Smooth muscle cell (in vitro differentiated cells): ENCODE measurements at regions not wholly inside any gene's neighbourhood (a gene's known extent, or its start where the extent isn't known, plus 50 kb on each side); places are given as distances from the start of the nearest gene placed in this dataset.
"Not testable (repeated sequence)": the region's sequence is repeated elsewhere in the genome, so short reads cannot be mapped to it uniquely, and the experiment has no call there.

ENCODE experiments used
- DNase-seq: peaks from one replicate; lab custom pipeline; 2025; ENCODE audit not compliant: unreplicated experiment; lab: John Stamatoyannopoulos, UW
- H2AFZ ChIP-seq: fragments of 200-600 bp; sonication (generic); 2 replicates; pipeline ENCODE4 v1.6.0; 2016; ENCODE audit warnings: antibody characterized with exemption, low read depth, mild to moderate bottlenecking
- H3F3A ChIP-seq: fragments of 200-600 bp; sonication (generic); 2 replicates; pipeline ENCODE4 v1.6.0; 2017; ENCODE audit warnings: antibody characterized with exemption, low read depth
- H3K27ac ChIP-seq: fragments of 200-600 bp; sonication (generic); 2 replicates; pipeline ENCODE4 v1.5.1; 2016; ENCODE audit warnings: low read depth, mild to moderate bottlenecking
- H3K27me3 ChIP-seq: fragments of 200-600 bp; sonication (generic); 2 replicates; pipeline ENCODE4 v1.6.1; 2016; ENCODE audit warnings: low read depth, mild to moderate bottlenecking
- H3K36me3 ChIP-seq: fragments of 200-600 bp; sonication (generic); 2 replicates; pipeline ENCODE4 v1.5.1; 2016; ENCODE audit warnings: low read depth
- H3K4me1 ChIP-seq: fragments of 200-600 bp; sonication (generic); 2 replicates; pipeline ENCODE4 v1.5.1; 2016; ENCODE audit warnings: low read depth
- H3K4me2 ChIP-seq: fragments of 200-600 bp; sonication (generic); 2 replicates; pipeline ENCODE4 v1.6.0; 2016; ENCODE audit warnings: mild to moderate bottlenecking
- H3K4me3 ChIP-seq: fragments of 200-600 bp; sonication (generic); 2 replicates; pipeline ENCODE4 v1.5.1; 2016; ENCODE audit warnings: mild to moderate bottlenecking
- H3K79me2 ChIP-seq: fragments of 200-600 bp; sonication (generic); 2 replicates; pipeline ENCODE4 v1.6.0; 2016; ENCODE audit warnings: low read depth, mild to moderate bottlenecking
- H3K9ac ChIP-seq: fragments of 200-600 bp; sonication (generic); 2 replicates; pipeline ENCODE4 v1.6.0; 2016; ENCODE audit warnings: low read depth
- H3K9me3 ChIP-seq: fragments of 200-600 bp; sonication (generic); replicated peaks from 2 replicates; pipeline ENCODE4 v1.5.1; 2016; ENCODE audit warnings: low read depth
- H4K20me1 ChIP-seq: fragments of 200-600 bp; sonication (generic); 2 replicates; pipeline ENCODE4 v1.6.0; 2016; ENCODE audit warnings: low read depth
- WGBS: methylation state at CpG from one replicate; pipeline ENCODE4 v1.1.7; 2016; ENCODE audit warnings: low lambda C conversion rate; 5-methylcytosine and 5-hydroxymethylcytosine counted together
- TF ChIP-seq, protein P1 (sequence below): fragments of 200-600 bp; sonication (generic); IDR thresholded peaks from 2 replicates; pipeline ENCODE4 v1.5.1; 2017; ENCODE audit warnings: borderline replicate concordance, mild to moderate bottlenecking, antibody characterized with exemption; ENCODE audit not compliant: insufficient read depth, poor library complexity, severe bottlenecking

DNA sequence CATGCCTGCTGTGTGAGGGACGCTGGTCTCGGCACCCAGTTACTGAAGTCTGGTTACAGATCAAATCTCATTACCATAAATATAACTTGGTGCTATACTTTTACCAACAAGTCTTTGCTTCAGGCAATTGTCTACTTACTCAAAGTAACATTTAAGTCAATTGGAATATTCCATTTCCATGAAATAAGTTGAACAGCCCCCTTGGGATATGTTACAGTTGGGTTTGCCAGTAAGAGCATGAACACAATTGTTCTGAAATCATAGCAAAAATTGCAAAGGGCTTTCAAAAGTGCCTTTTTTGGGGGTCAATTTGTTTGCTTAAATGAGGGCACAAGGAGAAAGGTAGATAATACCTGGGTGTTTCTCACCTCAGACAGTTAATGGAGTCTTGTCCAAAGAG is 170.9 kb upstream of the EXOC2 start:
- Histone ChIP-seq H3K4me1 (no peaks in the 10 kb centered on the region), H3K36me3 (no peaks in the 10 kb centered on the region), H3F3A (no peaks in the 10 kb centered on the region), H2AFZ (no peak overlapping the region), H3K79me2 (no peaks in the 10 kb centered on the region), H3K9me3 (no peaks in the 10 kb centered on the region), H3K4me2 (no peak overlapping the region), H3K9ac (no peak overlapping the region), H4K20me1 (no peaks in the 10 kb centered on the region), H3K27me3 (no peaks in the 10 kb centered on the region), H3K4me3 (no peak overlapping the region), H3K27ac (peak overlapping the region; percentile 8)
- TF ChIP-seq, protein P1, sequence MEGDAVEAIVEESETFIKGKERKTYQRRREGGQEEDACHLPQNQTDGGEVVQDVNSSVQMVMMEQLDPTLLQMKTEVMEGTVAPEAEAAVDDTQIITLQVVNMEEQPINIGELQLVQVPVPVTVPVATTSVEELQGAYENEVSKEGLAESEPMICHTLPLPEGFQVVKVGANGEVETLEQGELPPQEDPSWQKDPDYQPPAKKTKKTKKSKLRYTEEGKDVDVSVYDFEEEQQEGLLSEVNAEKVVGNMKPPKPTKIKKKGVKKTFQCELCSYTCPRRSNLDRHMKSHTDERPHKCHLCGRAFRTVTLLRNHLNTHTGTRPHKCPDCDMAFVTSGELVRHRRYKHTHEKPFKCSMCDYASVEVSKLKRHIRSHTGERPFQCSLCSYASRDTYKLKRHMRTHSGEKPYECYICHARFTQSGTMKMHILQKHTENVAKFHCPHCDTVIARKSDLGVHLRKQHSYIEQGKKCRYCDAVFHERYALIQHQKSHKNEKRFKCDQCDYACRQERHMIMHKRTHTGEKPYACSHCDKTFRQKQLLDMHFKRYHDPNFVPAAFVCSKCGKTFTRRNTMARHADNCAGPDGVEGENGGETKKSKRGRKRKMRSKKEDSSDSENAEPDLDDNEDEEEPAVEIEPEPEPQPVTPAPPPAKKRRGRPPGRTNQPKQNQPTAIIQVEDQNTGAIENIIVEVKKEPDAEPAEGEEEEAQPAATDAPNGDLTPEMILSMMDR = no peak
- WGBS = 98% methylated on average over 2 of the region's 2 CpGs
- DNase-seq = no peak

DNA sequence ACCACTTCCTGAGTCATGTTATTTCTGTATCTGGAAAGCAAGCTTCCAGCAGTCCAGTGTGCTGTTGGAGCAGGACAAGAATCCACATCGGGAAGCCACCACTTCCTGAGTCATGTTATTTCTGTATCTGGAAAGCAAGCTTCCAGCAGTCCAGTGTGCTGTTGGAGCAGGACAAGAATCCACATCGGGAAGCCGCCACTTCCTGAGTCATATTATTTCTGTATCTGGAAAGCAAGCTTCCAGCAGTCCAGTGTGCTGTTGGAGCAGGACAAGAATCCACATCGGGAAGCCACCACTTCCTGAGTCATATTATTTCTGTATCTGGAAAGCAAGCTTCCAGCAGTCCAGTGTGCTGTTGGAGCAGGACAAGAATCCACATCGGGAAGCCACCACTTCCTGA is 170.2 kb upstream of the EXOC2 start:
- not testable (repeated sequence) for H3K9me3 ChIP-seq, H3K27ac ChIP-seq, H3K4me1 ChIP-seq, H3K36me3 ChIP-seq, H3K4me3 ChIP-seq, H3K27me3 ChIP-seq, H3K79me2 ChIP-seq, DNase-seq, H2AFZ ChIP-seq, H4K20me1 ChIP-seq, H3F3A ChIP-seq, H3K9ac ChIP-seq, H3K4me2 ChIP-seq
- 77% methylated on average over 4 of the region's 5 CpGs for WGBS

DNA sequence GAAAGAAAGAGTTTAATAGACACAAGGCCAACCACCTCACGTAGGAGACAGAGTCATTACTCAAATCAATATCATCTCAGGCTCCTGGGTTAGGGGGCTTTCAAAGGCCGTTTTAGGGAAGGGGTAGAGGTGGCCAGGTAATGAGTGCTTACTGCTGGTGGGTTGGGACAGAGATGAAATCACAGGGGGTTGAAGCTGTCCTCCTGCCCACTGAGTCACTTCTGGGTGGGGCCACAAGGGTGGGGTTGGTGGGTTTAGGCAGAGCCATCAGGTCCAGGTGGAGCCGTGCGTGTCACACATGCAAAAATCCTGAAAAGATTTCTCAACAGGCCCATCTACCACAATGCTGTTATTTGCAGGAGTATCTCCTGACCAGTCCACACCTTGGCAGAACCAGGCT is 167.0 kb upstream of the EXOC2 start:
- Histone ChIP-seq H3K4me1 (no peaks in the 10 kb centered on the region), H3K27ac (no peak overlapping the region), H3K9ac (no peak overlapping the region), H3K4me2 (no peak overlapping the region), H4K20me1 (no peaks in the 10 kb centered on the region), H3K36me3 (no peaks in the 10 kb centered on the region), H3K4me3 (no peak overlapping the region), H3K79me2 (no peaks in the 10 kb centered on the region), H3K27me3 (no peaks in the 10 kb centered on the region), H3F3A (no peaks in the 10 kb centered on the region), H3K9me3 (no peaks in the 10 kb centered on the region), H2AFZ (no peak overlapping the region)
- 96% methylated on average over 4 of the region's 4 CpGs for WGBS
- TF ChIP-seq, protein P1 = no peak
- DNase-seq = no peak

DNA sequence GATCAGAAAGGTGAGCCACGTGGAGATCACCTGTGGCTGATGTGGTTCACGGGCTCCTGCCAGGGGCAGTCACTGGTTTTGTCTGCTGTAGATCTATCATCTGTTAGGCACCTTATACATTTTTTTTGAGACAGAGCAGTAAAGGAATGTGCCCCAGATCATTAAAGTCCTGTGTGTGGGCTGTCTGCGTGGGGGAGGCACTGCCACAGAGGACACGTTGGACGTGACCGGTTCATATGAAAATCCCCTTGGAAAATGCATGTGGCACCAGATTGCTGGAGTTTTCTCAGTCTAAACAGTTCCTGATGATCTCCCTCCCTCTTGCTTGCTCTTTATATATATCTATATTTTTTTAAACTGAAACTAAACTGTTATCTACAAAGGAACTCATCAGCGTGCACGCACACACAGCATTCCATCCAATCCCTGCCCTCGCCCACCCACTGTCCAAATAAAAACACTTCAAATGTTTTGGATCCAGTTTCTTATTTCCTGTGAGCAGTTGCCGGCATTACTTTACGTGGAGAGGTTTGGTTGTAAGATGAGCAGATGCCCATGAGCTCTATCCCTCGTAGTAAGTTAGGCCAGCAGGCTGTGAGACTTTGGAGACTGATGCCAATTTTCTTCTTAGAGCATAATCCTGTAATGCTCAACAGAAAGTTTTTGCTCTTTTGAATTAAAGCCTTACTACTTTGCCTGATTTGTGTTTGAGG is 161.6 kb upstream of the EXOC2 start:
- Histone ChIP-seq H3K27ac (peak overlapping the region; percentile 73), H3K36me3 (no peaks in the 10 kb centered on the region), H3K4me1 (no peaks in the 10 kb centered on the region), H3F3A (no peaks in the 10 kb centered on the region), H3K9ac (no peak overlapping the region), H4K20me1 (no peaks in the 10 kb centered on the region), H2AFZ (peak overlapping the region; percentile 71), H3K27me3 (no peaks in the 10 kb centered on the region), H3K79me2 (no peaks in the 10 kb centered on the region), H3K9me3 (no peaks in the 10 kb centered on the region), H3K4me3 (peak overlapping the region; percentile 24), H3K4me2 (peak overlapping the region; percentile 76)
- TF ChIP-seq, protein P1 = no peak
- DNase-seq = no peak
- WGBS = 29% methylated on average over 12 of the region's 12 CpGs

DNA sequence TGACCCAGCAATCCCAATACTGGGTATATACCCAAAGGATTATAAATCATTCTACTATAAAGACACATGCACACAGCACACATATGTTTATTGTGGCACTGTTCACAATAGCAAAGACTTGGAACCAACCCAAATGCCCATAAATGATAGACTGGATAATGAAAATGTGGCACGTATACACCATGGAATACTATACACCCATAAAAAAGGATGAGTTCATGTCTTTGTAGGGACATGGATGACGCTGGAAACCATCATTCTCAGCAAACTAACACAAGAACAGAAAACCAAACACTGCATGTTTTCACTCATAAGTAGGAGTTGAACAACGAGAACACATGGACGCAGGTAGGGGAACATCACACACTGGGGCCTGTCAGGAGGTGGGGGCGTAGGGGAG is 159.3 kb upstream of the EXOC2 start:
- not testable (repeated sequence) for H3K27me3 ChIP-seq, H3K4me3 ChIP-seq, H3F3A ChIP-seq, DNase-seq, H3K36me3 ChIP-seq, H3K4me1 ChIP-seq, H4K20me1 ChIP-seq, H3K27ac ChIP-seq, H3K9me3 ChIP-seq, H2AFZ ChIP-seq, H3K4me2 ChIP-seq, H3K79me2 ChIP-seq, H3K9ac ChIP-seq
- 91% methylated on average over 5 of the region's 5 CpGs for WGBS
